HFF-Myc (cell line): ENCODE measurements at regions not wholly inside any gene's neighbourhood (a gene's known extent, or its start where the extent isn't known, plus 50 kb on each side); places are given as distances from the start of the nearest gene placed in this dataset.

Experiments
- DNase-seq: peaks from one replicate; pipeline ENCODE4 v3.0.0-alpha.2; 2011; ENCODE audit warnings: low read depth; ENCODE audit errors: extremely low read depth
- H3K4me3 ChIP-seq: replicated peaks from 2 replicates; pipeline ENCODE4 v1.5.1; 2011; ENCODE audit warnings: low read depth, mild to moderate bottlenecking, control low read depth, low read length
- TF ChIP-seq, protein P1 (sequence below): IDR thresholded peaks from 2 replicates; pipeline ENCODE4 v1.5.1; 2012; ENCODE audit warnings: mild to moderate bottlenecking, low read depth, low read length, control low read depth; ENCODE audit errors: missing control alignments

DNA sequence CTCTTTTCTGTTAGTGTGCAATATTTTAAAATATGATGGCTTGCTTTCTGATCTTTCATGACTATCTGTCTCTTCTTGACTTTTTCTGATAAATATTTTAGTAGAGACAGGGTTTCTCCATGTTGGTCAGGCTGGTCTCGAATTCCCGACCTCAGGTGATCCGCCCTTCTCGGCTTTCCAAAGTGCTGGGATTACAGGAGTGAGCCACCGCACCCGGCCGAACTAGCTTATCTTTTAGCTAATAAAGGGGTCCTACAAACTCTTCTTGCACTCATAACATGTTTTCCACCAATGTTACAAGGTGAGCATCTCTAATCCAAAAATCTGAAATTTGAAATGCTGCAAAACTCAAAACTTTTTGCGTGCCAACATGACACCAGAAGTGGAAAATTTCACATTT, 535.2 kb upstream of the PCDH20 start:
- DNase-seq = no peak
- TF ChIP-seq, protein P1, sequence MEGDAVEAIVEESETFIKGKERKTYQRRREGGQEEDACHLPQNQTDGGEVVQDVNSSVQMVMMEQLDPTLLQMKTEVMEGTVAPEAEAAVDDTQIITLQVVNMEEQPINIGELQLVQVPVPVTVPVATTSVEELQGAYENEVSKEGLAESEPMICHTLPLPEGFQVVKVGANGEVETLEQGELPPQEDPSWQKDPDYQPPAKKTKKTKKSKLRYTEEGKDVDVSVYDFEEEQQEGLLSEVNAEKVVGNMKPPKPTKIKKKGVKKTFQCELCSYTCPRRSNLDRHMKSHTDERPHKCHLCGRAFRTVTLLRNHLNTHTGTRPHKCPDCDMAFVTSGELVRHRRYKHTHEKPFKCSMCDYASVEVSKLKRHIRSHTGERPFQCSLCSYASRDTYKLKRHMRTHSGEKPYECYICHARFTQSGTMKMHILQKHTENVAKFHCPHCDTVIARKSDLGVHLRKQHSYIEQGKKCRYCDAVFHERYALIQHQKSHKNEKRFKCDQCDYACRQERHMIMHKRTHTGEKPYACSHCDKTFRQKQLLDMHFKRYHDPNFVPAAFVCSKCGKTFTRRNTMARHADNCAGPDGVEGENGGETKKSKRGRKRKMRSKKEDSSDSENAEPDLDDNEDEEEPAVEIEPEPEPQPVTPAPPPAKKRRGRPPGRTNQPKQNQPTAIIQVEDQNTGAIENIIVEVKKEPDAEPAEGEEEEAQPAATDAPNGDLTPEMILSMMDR = no peak
- H3K4me3 ChIP-seq = no peak overlapping the region

DNA sequence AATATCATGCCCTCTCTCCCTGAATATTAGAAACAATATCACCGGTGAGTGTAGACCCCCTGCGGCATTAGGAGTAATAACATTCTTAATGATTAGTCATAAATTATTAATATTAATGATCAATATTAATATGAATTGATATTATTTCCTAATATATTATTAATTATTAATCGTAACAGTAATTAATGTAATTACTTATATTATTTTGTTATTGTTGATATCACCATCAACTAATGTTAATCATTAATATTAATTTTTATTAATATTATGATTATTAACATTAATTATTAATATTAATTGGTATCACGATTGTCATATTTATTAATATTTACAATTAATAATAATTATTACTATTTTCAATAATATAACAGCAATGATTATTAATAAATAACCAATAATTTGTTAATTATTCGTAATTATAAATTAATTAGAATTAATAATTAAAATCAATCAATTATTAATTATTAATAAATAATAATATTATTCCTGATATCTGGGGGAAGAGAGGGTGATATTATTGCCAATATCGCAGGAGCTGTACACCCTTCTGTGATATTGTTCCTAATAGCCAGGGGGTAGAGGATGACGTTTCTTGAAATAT, 528.8 kb upstream of the PCDH20 start:
- TF ChIP-seq, protein P1 = no peak
- no peak for DNase-seq
- no peak overlapping the region for H3K4me3 ChIP-seq

DNA sequence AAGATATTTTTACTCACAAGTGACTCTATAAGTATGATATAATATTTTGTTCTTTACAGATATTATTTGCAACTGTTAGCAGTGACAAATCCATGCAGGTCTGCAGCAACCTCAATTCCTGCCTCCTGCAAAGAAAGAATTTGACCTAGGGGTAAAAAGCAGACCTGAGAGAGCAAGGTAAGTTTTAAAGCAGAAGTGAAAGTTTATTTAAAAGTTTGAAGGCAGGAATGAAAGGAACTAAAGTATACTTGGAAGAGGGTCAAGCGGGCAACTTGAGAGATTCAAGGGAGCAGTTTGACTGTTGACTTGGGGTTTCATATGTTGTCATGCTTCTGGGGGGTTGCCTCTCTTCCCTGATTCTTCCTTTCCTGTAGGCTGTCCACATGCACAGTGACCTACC, 520.1 kb upstream of the PCDH20 start:
- no peak for DNase-seq
- TF ChIP-seq, protein P1 = no peak
- H3K4me3 ChIP-seq = no peak overlapping the region

DNA sequence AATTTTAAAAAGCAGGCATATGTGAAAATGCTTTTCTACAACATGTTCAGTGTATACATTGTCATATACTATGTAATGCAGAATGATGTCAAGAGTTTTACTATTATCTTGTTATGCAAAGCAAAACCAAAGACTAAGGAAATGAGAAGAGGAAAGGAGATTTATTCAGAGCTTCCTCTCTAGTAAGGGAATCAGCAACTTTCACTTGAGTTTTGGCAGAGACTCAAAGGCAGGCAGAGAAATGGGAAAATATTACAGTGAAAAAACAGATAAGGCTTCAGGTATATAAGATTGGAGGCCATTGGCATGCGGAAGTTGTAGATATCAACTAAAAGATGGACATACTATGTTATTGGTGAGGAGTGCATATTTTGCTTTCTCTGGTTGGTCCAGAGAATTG, 512.0 kb upstream of the PCDH20 start:
- no peak for DNase-seq
- TF ChIP-seq, protein P1 = no peak
- no peak overlapping the region for H3K4me3 ChIP-seq

DNA sequence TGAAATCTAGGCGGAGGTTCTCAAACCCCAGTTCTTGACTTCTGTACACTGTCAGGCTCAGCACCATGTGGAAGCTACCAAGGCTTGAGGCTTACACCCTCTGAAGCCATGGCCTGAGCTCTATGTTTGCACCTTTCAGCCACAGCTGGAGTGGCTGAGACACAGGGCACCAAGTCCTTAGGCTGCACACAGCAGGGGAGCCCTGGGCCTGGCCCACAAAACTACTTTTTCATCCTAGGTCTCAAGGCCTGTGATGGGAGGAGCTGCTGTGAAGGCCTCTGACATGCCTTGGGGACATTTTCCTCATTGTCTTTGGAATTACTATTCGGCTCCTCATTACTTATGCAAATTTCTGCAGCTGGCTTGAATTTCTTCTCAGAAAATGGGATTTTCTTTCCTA, 503.2 kb upstream of the PCDH20 start:
- no peak for DNase-seq
- TF ChIP-seq, protein P1 = no peak
- H3K4me3 ChIP-seq = no peak overlapping the region

DNA sequence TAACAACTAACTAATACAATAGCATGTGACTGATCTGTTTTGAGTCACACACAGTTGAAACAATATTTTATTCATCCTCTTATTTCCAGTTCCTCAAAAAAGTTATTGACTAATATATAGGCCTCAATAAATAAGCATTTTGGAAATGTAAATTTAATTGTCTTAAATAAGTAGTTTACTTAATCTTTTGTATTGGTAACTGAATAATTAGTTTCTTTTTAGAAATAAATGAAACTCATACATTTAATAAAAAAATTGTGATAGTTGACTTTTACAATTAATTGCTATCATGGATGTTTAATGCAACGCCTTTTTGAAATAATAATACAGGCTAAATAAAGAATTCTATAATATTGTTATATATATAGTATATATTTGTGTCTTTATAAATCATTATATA, 500.8 kb upstream of the PCDH20 start:
- no peak for DNase-seq
- TF ChIP-seq, protein P1 = no peak
- H3K4me3 ChIP-seq = no peak overlapping the region

DNA sequence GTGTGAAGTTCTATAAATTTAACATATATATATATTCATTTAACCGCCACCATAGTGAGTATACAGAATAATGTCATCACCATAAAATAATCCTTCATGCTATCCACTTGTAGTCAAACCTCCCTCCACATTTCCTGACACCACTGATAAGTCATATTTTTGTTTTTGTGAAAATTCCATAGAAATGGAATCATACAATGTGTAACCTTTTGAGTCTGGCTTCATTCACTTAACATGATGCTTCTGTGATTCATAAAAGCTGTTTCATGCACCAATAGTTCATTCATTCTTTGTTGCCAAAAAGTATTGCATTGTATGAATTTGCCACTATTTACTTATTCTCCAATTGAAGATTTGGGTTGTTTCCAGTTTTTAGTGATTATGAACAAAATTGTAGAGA, 497.5 kb upstream of the PCDH20 start:
- no peak overlapping the region for H3K4me3 ChIP-seq
- TF ChIP-seq, protein P1 = no peak
- no peak for DNase-seq
